HL-60 (cell line): ENCODE measurements at regions not wholly inside any gene's neighbourhood (a gene's known extent, or its start where the extent isn't known, plus 50 kb on each side); places are given as distances from the start of the nearest gene placed in this dataset.

Experiments used
- DNase-seq, 2 experiments: peaks; one replicate each; pipeline ENCODE4 v3.0.0-alpha.2; 2010 to 2020; ENCODE audit warnings: low read depth in 1 of 2, low spot score in 1 of 2
- H3K27ac ChIP-seq: fragments of 250-450 bp; sonication (Bioruptor Pico); replicated peaks from 2 replicates; pipeline ENCODE4 v1.5.1; 2020; ENCODE audit warnings: mild to moderate bottlenecking, moderate library complexity
- H3K27me3 ChIP-seq: fragments of 250-450 bp; sonication (Bioruptor Pico); 2 replicates; pipeline ENCODE4 v1.5.1; 2021; ENCODE audit warnings: mild to moderate bottlenecking, moderate library complexity; ENCODE audit not compliant: insufficient read depth, poor library complexity, severe bottlenecking
- H3K4me3 ChIP-seq: replicated peaks from 2 replicates; pipeline ENCODE4 v1.5.1; 2011; ENCODE audit warnings: mild to moderate bottlenecking, control low read depth, low read length; ENCODE audit not compliant: insufficient read depth
- CTCF ChIP-seq: IDR thresholded peaks from one replicate; pipeline ENCODE4 v1.5.1; 2011; ENCODE audit warnings: low read length, control low read depth, inconsistent platforms; ENCODE audit not compliant: insufficient read depth
- GABPA ChIP-seq: IDR thresholded peaks from 2 replicates; pipeline ENCODE4 v1.6.1; 2012; ENCODE audit warnings: low read depth
- POLR2AphosphoS5 ChIP-seq: IDR thresholded peaks from 2 replicates; pipeline ENCODE4 v1.6.1; 2012; ENCODE audit warnings: low read depth
- REST ChIP-seq: IDR thresholded peaks from 2 replicates; pipeline ENCODE4 v1.6.1; 2012; ENCODE audit warnings: low read depth; ENCODE audit not compliant: insufficient replicate concordance
- SPI1 ChIP-seq: IDR thresholded peaks from 2 replicates; pipeline ENCODE4 v1.6.1; 2012; ENCODE audit warnings: low read depth, mild to moderate bottlenecking, borderline replicate concordance

GRCh38 chr10:33091201-33091600 is 133.2 kb upstream of the ITGB1 start:
- Histone ChIP-seq H3K4me3 (no peak overlapping the region), H3K27me3 (no peaks in the 10 kb centered on the region), H3K27ac (no peak overlapping the region)
- DNase-seq: no peak
- no peak for TF ChIP-seq GABPA
- no peak for TF ChIP-seq CTCF
- no peak for TF ChIP-seq SPI1
- no peak for TF ChIP-seq REST
- no peak for TF ChIP-seq POLR2AphosphoS5

- Histone ChIP-seq H3K27ac (no peak overlapping the region), H3K4me3 (no peak overlapping the region), H3K27me3 (no peaks in the 10 kb centered on the region)
- TF ChIP-seq CTCF (no peak), GABPA (no peak), REST (no peak), POLR2AphosphoS5 (no peak), SPI1 (no peak)
- DNase-seq: no peak
These were observed 131.0 kb upstream of the ITGB1 start for GRCh38 chr10:33088990-33089389.

- DNase-seq: no peak
- TF ChIP-seq REST: no peak
- TF ChIP-seq GABPA: no peak
- no peak for TF ChIP-seq CTCF
- TF ChIP-seq POLR2AphosphoS5: no peak
- TF ChIP-seq SPI1: no peak
- H3K27ac ChIP-seq: no peak overlapping the region
These were observed 129.9 kb upstream of the ITGB1 start for GRCh38 chr10:33087922-33088321.

More at GRCh38 chr10:33087922-33088321, 129.9 kb upstream of the ITGB1 start:
- Histone ChIP-seq H3K27me3 (no peaks in the 10 kb centered on the region), H3K4me3 (no peak overlapping the region)
